ENCODE measurements at regions not wholly inside any gene's neighbourhood (a gene's known extent, or its start where the extent isn't known, plus 50 kb on each side); places are given as distances from the start of the nearest gene placed in this dataset.

GRCh38 chr2:49265471-49265870, 111.2 kb upstream of the FSHR start:
- TF ChIP-seq POLR2A (IDR thresholded peaks at IDR 0.05) (no peak), CTCF (IDR thresholded peaks at IDR 0.05) (no peak)
